ENCODE measurements at regions not wholly inside any gene's neighbourhood (a gene's known extent, or its start where the extent isn't known, plus 50 kb on each side); places are given as distances from the start of the nearest gene placed in this dataset.
"Not testable (repeated sequence)": the region's sequence is repeated elsewhere in the genome, so short reads cannot be mapped to it uniquely, and the experiment has no call there.

DNA sequence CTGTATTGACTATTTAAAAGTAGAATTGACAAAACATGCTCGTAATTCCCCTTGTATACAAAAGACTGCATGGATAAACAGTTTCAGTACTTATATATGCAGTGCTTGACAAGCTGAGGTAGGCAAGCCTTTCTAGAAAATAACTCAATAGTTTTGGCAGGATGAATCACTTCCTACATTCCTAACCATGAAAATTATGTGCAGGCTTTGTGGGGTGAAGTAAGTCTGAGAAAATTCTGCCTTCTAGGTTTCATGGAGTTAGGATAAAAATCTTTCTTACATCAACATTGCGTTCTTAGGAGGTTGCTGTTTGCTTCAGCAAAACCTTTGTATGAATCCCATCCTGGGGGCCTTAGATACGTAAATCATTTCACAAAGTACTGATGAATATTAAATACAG, 801.4 kb upstream of the EYS start:
- H3K27me3 ChIP-seq (ENCODE audit: low read depth), result no peaks in the 10 kb centered on the region
- no peaks in the 10 kb centered on the region for H3K9me3 ChIP-seq (replicated peaks)
- H3K4me1 ChIP-seq, result no peaks in the 10 kb centered on the region
- no peak overlapping the region for H3K27ac ChIP-seq (replicated peaks)
- no peaks in the 10 kb centered on the region for H3K36me3 ChIP-seq
- H3K4me3 ChIP-seq, result no peak overlapping the region
- DNase-seq, result no peak
- intact Hi-C loops (cut with micrococcal nuclease), result no loop called here
- TF ChIP-seq, protein P1, sequence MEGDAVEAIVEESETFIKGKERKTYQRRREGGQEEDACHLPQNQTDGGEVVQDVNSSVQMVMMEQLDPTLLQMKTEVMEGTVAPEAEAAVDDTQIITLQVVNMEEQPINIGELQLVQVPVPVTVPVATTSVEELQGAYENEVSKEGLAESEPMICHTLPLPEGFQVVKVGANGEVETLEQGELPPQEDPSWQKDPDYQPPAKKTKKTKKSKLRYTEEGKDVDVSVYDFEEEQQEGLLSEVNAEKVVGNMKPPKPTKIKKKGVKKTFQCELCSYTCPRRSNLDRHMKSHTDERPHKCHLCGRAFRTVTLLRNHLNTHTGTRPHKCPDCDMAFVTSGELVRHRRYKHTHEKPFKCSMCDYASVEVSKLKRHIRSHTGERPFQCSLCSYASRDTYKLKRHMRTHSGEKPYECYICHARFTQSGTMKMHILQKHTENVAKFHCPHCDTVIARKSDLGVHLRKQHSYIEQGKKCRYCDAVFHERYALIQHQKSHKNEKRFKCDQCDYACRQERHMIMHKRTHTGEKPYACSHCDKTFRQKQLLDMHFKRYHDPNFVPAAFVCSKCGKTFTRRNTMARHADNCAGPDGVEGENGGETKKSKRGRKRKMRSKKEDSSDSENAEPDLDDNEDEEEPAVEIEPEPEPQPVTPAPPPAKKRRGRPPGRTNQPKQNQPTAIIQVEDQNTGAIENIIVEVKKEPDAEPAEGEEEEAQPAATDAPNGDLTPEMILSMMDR (IDR thresholded peaks at IDR 0.05; ENCODE audit: borderline replicate concordance), result no peak

DNA sequence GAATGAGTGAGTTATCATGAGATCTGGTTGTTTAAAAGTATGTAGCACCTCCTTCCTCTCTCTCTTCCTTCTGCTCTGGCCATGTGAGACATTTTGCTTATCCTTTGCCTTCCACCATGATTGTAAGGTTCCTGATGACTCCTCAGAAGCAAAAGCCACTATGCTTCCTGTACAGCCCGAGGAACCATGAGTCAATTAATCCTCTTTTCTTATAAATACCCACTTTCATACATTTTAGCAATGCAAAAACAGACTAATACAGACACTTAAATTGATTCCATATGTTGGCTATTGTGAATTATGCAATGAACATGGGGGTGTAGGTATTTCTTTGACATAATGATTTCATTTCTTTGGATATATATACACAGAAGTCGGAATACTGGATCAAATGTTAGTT, 792.8 kb upstream of the EYS start:
- H3K27ac ChIP-seq (replicated peaks), result no peak overlapping the region
- no peaks in the 10 kb centered on the region for H3K9me3 ChIP-seq (replicated peaks)
- no peaks in the 10 kb centered on the region for H3K36me3 ChIP-seq
- no peak for DNase-seq
- H3K4me3 ChIP-seq, result no peak overlapping the region
- TF ChIP-seq, protein P1 (IDR thresholded peaks at IDR 0.05; ENCODE audit: borderline replicate concordance), result no peak
- no peaks in the 10 kb centered on the region for H3K4me1 ChIP-seq
- intact Hi-C loops (cut with micrococcal nuclease), result no loop called here
- H3K27me3 ChIP-seq (ENCODE audit: low read depth), result no peaks in the 10 kb centered on the region

DNA sequence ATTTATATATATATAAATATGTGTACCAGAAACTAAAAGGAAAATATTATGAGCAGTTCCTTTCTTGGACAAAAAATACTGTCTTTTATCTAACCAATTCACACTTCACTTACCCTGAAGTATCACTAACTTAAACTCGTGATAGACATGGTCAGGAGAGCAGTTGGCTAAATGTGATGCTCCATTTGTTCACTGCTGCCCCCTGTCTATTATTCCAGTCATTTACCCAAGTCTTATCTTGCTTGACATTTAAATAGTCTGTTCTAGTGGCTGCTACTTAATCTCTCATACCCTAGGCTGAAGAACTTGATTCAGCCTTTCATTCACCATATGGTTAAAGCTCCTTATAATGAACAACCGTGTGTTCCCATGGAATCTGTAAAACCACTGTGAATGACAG, 789.6 kb upstream of the EYS start:
- no peaks in the 10 kb centered on the region for H3K27me3 ChIP-seq (ENCODE audit: low read depth)
- intact Hi-C loops (cut with micrococcal nuclease), result no loop called here
- H3K4me3 ChIP-seq, result no peak overlapping the region
- H3K4me1 ChIP-seq, result no peaks in the 10 kb centered on the region
- no peak for DNase-seq
- H3K9me3 ChIP-seq (replicated peaks), result no peaks in the 10 kb centered on the region
- TF ChIP-seq, protein P1 (IDR thresholded peaks at IDR 0.05; ENCODE audit: borderline replicate concordance), result no peak
- H3K36me3 ChIP-seq, result no peaks in the 10 kb centered on the region
- no peak overlapping the region for H3K27ac ChIP-seq (replicated peaks)

DNA sequence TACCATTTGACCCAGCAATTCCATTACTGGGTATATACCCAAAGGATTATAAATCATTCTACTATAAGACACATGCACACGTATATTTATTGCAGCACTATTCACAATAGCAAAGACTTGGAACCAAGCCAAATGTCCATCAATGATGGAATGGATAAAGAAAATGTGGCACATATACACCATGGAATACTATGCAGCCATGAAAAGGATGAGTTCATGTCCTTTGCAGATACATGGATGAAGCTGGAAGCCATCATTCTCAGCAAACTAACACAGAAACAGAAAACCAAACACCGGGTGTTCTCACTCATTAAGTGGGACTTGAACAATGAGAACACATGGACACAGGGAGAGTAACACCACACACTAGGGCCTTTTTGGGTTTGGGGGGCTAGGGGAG, 787.6 kb upstream of the EYS start:
- H3K9me3 ChIP-seq (replicated peaks); intact Hi-C loops (cut with micrococcal nuclease); H3K36me3 ChIP-seq; DNase-seq; H3K4me1 ChIP-seq; H3K27me3 ChIP-seq (ENCODE audit: low read depth); H3K4me3 ChIP-seq; H3K27ac ChIP-seq (replicated peaks): not testable (repeated sequence)

DNA sequence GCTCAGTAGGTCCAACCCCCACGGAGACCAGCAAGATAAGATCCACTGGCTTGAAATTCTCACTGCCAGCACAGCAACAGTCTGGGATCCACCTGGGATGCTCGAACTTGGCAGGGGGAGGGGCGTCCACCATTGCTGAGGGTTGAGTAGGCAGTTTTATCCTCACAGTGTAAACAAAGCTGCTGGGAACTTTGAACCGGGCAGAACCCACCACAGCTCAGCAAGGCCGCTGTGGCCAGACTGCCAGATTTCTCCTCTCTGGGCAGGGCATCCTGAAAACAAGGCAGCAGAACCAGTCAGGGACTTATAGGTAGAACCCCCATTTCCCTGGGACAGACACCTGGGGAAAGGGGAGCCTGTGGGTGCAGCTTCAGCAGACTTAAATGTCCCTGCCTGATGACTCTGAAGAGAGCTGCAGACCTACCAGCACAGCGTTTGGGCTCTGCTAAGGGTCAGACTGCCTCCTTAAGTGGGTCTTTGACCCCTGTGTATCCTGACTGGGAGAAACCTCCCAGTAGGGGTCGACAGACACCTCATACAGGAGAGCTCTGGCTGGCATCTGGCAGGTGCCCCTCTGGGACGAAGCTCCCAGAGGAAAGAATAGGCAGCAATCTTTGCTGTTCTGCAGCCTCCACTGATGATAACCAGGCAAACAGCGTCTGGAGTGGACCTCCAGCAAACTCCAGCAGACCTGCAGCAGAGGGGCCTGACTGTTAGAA, 782.4 kb upstream of the EYS start:
- H3K4me1 ChIP-seq, result no peaks in the 10 kb centered on the region
- DNase-seq, result no peak
- H3K9me3 ChIP-seq (replicated peaks), result no peaks in the 10 kb centered on the region
- intact Hi-C loops (cut with micrococcal nuclease), result no loop called here
- no peak overlapping the region for H3K27ac ChIP-seq (replicated peaks)
- TF ChIP-seq, protein P1 (IDR thresholded peaks at IDR 0.05; ENCODE audit: borderline replicate concordance), result no peak
- H3K27me3 ChIP-seq (ENCODE audit: low read depth), result no peaks in the 10 kb centered on the region
- H3K4me3 ChIP-seq, result no peak overlapping the region
- no peaks in the 10 kb centered on the region for H3K36me3 ChIP-seq

DNA sequence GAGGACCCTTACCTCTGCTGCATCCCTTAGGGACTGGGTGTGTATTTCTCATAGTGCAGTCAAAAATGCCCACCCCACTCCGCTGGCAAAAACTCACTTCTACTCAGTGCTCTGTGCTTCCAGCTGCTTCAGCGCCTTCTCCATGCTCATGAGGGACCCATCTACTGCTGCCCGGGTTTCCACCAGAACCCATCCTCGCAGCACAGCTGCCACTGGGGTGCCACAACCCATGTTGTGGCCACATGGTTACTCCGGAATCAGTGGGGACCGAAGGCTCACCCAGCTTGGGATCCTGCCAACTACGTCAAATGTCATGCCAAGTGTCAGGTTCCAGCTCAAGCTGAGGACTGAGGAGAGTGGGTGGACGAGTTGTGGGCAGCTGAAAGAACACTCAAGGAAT, 774.2 kb upstream of the EYS start:
- Histone ChIP-seq H3K4me3 (no peak overlapping the region), H3K4me1 (no peaks in the 10 kb centered on the region), H3K27me3 (ENCODE audit: low read depth) (no peaks in the 10 kb centered on the region), H3K9me3 (replicated peaks) (no peaks in the 10 kb centered on the region), H3K36me3 (no peaks in the 10 kb centered on the region), H3K27ac (replicated peaks) (no peak overlapping the region)
- DNase-seq, result no peak
- TF ChIP-seq, protein P1 (IDR thresholded peaks at IDR 0.05; ENCODE audit: borderline replicate concordance), result no peak
- intact Hi-C loops (cut with micrococcal nuclease), result no loop called here

Measured in left ventricle myocardium inferior (tissue), 1 donor.